Activated T-helper 1 cell treated with anti-CD3 and anti-CD28 coated beads, Interleukin-2, amount 50 U/mL, for 16 hours (primary cell): ENCODE measurements at regions not wholly inside any gene's neighbourhood (a gene's known extent, or its start where the extent isn't known, plus 50 kb on each side); places are given as distances from the start of the nearest gene placed in this dataset.
"Not testable (repeated sequence)": the region's sequence is repeated elsewhere in the genome, so short reads cannot be mapped to it uniquely, and the experiment has no call there.

Experiments
- DNase-seq, 2 donors: peaks; one replicate each; pipeline ENCODE4 v3.0.0-alpha.2; 2020; ENCODE audit warnings: low read depth in 1 of 2, low spot score in 1 of 2

DNA sequence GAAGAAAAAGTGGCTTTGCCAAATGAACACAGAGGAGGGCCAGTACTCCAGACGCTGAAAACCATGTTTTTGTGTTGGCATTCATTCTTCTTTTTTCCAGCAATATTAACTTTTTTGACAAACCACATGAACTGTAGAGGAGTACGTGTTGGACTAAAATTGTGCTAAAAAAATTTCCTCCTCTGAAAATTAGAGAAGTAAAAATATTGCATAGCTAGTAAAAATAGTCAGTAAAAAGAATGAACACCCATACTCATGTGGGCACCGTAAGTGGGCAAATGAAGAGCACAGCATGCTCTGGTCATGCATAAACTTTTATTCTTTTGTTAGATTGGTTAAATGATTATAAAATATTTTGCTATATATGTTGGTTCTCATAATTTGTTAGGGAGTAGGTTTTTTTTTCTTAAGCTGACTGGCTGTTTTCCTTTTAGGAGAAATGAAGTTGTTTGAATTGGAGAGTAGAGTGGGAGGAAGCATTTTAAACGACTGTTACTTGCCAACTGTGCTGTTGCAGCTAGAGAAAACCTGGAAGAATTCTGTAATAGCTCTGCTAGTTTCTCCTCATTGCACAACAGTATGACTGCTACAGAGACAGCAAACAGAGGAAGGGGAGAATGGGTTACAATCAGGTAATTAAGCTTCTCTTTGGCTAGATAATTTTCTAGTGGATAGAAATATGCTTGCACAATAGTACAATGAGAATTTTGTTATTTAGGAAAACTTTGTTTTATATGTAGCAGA, 222.4 kb downstream of the KCTD12 start:
- DNase-seq: no peak

DNA sequence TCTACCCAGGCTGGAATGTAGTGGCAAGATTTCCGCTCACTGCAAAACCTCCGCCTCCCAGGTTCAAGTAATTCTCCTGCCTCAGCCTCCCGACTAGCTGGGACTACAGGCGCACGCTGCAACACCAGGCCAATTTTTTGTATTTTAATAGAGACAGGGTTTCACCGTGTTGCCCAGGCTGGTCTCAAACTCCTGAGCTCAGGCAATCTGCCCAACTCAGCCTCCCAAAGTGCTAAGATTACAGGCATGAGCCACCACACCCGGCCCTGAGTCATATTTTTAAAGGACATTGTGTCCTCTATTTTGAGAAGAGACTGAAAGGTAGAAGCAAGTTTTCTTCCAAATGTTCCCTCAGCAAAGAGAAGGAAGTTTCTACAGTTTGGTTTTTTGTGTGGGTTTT, 227.1 kb downstream of the KCTD12 start:
- not testable (repeated sequence) for DNase-seq

DNA sequence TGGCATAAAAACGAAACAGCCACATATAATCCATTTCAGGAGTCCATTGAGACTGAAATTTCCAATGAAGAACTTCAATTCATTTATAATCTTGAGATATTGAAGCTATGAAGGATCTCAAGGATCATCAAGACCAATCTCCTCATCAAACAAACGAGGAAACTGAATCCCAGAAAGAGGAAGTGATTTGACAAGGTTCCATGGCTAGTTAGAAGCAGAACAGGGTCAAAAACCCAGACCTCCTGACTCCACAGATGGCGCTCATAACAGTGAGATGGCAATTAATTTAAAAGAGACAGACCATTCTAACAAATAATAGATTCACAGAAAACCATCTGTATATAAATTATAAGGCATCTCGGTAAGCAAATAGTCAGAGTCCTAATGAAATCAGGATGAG, 229.7 kb downstream of the KCTD12 start:
- no peak for DNase-seq

DNA sequence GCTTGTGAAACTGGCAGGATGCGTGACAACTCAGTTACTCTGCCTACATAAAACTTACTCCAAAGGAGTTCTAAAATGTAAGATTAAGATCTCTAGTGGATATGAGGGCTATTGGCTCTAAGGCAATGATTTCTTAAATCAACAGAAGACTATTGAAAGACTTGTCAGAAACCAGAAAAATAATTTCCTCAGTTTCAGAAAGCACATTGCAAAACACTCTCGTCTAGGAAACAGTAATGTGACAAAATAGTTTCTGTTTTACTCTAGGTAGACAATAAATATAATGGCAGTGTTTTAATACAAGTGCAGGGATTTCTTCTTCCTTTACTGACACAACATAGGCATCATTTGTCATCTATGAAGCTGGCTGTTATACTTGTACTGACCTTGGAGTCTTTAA, 230.1 kb downstream of the KCTD12 start:
- DNase-seq: no peak

DNA sequence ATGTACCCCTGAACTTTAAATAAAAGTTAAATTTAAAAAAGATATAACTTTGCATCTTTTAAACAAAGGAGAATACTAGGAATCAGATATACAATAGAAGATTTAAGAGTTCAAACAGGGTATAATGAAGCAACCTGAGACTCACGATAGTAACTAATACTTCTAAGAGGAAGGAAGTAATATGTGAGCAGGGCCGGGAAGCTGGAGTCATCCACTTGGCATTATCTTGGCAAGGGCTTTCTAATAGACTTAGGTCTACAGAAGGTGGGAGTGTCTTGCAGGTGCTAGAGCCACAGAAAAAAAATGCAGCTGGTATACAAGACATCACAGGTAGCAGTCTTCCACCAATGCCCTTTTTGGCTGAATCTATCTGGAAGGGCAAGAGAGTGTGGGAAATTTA, 231.9 kb downstream of the KCTD12 start:
- DNase-seq: no peak

DNA sequence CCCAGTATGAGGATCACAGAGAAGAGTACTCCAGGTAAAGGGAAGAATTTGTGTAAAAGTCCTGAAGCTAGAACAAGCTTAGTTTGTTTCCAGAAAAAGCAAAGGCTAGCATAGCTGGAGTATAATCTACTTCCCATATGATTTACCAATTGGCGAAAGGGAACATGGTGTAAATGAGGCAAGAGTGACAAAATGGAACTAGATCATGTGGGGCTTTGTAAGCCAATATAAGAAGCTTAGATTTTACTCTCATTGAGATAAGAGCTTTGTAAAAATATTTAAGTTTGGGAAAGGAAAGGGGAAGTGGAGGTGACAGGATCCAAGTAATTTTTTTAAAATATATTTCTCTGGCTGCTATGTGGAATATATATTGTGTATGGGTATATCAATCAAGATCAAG, 234.9 kb downstream of the KCTD12 start:
- no peak for DNase-seq

DNA sequence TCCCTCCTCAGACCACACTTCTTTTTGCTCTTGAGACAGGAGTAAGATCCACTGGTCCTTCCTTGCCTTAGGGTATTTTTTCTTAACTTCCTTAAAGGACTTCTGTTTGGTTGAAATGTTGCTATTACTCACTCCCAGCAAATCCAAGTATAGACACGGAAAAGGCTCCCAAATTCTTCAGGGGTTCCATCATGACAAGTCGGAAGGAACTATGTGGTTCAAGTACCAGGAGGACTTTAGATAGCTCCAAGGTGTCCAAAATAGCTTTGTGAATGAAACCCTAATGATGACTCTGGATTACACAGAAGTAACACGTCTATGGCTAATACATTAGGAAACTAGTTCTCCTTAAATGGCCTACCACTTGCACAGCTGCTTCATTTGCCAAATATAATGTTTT, 238.7 kb downstream of the KCTD12 start:
- no peak for DNase-seq

DNA sequence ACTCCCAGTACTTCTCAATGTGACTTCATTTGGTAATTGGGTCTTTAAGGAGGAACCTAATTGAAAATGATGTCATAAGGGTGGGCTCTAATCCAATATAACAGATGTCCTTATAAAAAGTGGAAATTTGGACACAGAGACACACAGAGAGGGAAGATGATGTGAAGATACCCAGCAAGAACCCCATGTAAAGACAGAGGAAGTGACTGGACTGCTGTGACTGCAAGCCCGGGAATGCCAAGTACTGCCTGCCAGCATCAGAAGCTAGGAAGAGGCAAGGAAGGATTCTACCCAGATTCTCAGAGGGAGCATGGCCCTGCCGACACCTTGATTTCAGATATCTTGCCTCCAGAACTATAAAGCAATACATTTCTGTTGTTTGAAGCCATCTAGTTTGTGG, 239.3 kb downstream of the KCTD12 start:
- no peak for DNase-seq

DNA sequence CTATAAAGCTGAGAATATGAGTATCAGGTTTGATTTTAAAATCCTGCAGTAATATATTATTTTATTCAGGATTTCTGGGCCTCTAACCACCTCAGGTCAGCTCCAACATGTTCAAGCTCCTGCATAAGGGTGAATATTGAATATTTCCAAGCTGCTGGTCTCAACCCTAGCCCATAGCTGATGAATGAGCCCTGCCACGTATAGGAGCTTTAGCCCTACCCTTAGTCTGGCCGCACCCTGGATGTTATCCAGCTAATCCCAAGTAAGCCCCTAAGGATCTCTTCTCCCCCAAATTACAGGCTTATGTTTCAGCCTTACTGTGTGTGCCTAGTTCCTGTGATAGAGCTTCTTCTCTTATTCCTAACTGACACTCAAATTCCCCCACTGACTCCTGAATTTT, 240.6 kb downstream of the KCTD12 start:
- DNase-seq: no peak

DNA sequence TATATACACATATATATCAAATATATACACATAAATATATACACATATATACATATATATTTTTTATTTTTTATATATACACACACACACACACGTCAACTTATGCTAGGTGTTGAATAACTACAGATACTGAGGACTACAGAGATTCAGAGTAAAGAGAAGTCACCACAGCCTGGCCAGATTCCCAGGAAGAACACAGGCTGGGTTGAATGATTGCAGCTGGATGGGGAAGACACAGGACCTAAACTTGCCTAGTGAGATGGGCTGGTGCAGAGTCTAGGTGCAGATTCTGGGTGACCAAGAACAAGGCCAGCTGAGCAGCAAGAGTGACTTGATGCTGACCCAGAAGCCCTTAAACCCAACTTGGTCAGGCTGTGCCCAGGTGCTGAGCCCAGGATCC, 241.3 kb downstream of the KCTD12 start:
- DNase-seq: no peak

DNA sequence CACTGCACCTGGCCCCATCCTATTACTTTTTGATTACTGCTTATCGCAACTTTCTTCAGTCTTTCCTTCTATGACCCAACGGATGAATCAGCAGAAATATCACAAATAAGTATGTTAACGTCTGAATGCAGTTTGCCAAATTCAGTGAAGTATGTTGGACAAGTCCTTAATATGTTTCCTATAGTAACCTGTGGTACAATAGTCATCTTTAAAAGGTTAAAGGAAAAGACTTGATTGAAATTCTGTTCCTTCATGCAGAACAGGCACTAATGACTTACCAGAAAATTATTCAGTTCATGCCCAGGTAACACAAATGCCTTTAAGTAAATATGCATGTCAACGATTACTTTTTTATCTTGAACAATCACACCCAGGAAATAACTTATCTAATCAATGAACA, 242.6 kb downstream of the KCTD12 start:
- no peak for DNase-seq

DNA sequence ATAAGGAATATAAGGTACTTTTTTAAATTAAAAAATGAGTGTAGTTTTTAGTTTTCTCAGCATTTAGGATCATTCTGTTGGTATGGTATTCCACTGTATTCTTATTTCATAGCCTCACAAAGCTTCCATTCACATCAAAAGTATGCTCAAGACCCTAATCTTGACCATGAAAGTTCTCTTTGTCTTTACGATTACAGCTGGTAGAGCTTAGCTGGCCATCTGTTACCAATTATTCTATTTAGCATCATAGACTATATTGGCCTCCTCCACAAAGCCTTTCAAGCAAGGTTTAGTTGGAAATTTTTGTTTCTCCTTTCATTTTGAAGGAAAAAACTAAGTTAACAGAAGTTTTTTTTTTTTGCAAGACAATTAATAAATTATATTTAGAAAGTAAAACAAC, 245.1 kb downstream of the KCTD12 start:
- no peak for DNase-seq

DNA sequence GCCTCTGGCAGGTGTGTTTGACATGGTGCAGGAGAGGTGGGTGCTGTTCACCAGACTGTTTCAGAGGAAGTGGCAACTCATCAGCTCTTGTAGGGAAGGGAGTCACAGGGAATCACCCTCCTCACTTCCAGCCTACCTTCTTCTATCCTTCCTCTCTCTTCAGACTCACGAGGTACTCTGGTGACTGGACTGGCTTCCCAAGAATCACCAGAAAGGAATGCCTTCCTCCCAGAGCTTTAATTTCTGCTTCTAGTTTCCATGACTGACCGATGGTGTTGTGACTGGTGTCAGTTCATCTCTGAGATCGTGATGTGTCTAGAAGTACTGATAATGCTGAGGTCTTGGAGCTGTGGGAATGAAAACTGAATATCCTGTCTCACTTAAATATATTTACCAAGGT, 247.3 kb downstream of the KCTD12 start:
- no peak for DNase-seq

DNA sequence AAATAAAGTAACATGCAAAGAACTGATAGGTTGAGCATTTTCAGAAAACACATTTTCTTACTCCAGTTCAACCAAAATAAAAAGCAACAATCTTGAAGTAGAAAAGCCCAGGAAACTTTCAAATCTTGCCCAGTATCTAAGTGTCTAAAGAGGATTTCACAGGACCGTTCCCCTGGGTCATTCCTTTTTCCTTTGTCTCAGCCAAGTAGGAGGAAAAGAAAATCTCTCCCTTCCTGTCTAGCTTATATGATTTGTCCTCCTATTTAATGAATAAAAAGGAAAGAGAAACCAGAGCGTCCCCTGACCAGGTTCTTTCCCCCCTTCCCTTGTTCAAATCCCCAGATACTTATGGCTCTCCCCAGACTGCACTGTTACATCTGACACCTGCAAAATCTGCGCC, 248.0 kb downstream of the KCTD12 start:
- DNase-seq: no peak

DNA sequence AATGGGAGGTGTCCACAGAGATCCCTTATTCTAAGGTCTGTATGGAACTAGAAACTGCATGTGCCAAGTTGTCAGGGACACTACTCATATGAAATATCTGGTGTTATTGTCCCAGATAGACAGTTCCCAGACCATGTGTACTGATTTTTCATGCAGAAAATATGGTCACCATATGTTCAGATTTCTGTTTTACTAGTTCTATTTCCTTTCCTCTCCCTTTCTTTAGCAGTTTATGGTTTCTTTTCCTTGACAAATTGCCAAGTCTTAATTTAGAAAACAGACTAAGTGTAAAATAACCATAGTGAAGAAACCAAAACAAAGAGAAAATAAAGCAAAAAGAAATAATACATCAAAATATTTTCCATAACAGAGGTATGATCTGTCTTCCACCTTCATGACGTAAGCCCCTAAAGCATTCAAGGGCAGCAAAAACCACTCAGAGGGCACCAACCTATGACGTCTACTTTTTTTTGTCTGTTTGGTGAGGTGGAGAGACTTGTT, 248.5 kb downstream of the KCTD12 start:
- no peak for DNase-seq

DNA sequence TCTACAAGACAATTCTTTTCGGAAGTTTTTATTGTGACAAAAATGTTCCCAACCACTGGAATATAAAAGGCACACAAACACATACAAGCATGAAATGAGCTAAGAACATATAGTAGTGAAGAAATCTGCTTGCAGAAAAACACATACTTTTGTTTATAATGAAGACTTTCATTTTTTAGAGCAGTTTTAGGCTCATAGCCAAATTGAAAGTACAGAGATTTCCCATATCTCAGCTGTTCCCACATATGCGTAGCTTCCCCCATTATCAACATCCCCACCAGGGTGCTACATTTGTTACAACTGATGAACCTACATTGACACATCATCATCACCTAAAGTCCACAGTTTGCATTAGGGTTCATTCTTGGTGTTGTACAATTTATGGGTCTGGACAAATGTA, 249.4 kb downstream of the KCTD12 start:
- no peak for DNase-seq

DNA sequence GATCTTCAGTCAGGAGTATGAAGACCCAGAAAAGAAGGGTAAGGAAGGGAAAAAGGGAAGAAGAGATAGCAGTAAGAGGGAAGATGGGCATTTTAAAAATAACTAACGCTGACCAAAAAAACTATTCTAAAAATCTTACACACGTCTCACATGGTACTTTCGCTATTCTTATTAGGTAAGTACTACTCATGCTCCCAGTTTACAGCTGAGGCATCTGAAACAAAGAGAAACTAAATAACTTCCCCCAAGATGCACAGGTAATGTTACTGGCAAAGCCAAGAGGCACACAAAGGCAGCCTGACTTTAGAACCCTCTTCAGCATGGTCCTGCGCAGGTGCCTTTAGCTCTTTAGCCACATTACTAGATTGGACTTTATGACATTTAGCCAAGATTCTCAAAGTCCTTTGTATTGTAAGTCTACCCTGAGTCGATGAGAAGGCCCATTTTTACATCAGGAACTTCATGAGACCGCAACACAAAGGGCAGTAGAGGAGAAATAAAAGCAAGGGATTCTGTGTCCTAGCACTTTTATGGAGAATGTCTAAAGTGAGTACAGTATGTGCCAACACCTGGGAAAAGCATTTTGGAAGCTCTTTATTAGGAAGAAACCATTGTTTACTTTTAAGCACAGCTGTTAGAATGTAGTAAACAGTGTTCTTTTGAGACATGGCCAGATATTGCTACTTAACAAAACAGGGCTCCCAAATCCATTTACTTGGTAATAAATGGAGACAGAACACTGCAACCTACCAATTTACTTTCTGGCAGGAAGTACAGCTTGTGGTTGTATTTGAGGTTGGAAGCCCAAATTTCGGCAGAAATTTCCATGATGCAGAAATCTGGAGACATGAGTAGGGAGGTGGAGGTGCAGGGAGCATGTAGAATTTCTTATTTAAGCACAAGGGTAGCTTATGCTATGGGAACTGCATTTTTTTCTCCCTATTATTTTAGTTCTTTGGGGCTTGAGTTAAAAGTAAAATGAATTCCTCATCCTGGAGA, 250.7 kb downstream of the KCTD12 start:
- DNase-seq: no peak

DNA sequence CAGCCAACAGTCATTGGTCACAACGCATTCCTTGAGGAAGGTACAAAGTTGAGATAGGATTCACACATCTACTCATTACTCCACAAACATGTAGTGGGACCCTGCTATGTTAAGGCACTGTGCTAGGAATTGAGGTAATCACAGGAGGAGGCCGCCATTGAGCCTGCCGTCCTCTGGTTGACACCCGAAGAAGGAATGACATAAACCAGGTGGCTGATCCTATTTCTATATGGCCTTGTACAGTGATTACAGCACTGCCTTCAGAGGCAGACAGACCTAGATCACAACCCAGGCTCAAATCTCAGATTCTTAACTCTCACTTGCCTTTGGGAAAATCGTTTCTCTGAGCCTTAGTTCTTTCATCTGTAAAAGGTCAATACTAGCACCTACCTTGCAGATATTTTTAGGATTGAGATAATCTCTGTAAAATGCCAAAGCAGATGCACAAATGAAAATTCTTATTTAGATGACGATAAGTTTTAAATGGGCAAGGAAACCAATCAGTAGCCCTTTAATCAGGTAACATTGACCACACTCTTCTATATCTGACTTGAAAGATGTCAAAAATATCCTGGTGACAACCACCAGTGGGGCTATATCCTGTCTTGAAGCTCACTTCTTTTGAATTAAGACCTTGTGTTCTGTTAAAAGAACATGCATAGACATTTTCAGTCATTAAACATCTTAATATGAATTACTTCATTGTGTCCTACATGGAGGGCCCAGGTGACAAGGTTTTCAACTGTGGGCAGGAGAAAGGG, 251.6 kb downstream of the KCTD12 start:
- no peak for DNase-seq

DNA sequence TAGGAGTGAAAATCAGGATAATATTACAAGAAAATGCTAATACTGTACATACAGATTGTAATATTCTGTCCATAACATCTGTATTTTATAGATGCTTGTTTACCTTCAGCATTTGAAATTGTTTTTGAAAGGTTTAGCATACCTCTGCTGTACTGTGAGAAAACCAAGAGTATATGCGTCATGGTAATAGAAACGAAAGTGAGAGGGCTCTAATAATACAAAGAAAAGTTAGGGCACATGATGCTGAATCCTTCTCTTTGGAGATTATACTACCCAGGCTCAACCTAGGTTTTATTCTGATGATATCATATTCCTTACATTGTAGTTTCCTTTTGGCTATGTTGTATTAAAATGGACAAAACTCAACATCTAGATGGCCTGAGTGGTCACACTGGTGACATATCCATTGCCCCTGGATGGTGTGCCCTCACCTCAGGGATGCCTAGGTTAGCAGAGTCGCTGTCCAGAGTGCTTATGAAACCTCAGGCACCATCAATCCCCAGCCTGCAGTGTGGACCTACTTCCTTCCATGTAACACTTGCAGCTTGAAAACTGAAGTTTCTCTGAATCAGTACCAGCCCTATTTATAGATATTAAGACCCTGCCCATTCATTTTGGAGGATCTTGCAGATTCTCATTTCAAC, 253.7 kb downstream of the KCTD12 start:
- no peak for DNase-seq

DNA sequence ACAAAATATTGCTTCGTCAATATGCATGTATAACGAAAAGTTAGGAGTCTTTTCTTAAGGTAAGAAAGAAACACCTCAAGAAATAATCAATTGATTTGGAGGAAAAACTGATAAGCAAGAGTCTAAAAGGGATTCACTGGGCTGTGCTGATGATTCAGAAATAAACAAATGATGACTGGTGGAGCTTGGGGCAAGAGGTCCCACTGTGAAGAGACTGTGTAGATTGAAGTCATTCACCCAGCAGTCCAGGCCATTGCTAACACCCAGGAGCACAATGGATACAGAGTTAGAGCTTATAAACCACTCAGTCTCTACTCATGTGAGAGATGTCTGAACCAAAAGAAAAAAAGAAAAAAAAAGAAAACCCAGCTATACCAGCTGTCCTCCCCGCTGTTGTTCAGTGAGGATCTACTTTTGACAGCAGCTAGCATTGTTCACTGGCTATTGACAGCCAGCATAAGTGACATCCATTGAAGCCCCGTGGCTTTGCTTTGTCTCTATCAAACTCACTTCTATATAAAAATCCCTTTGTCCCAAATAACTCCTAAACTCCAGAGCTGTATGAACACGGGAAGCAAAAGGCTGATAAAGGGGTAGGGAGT, 255.5 kb downstream of the KCTD12 start:
- no peak for DNase-seq
